HEK293 (cell line): ENCODE measurements at regions not wholly inside any gene's neighbourhood (a gene's known extent, or its start where the extent isn't known, plus 50 kb on each side); places are given as distances from the start of the nearest gene placed in this dataset.

Experiments
- CTCF ChIP-seq: fragments of 450-650 bp; formaldehyde crosslinking; IDR thresholded peaks from 2 replicates; pipeline ENCODE4 v1.5.1; 2016; ENCODE audit warnings: missing biosample characterization, missing genetic modification characterization
- PRDM4 ChIP-seq: fragments of 450-650 bp; formaldehyde crosslinking; IDR thresholded peaks from 2 replicates; pipeline ENCODE4 v1.5.1; 2017; ENCODE audit warnings: missing biosample characterization, missing genetic modification characterization
- SETDB1 ChIP-seq: IDR thresholded peaks from one replicate; pipeline ENCODE4 v1.6.1; 2017; ENCODE audit warnings: mild to moderate bottlenecking, low read length, moderate library complexity, mixed read lengths; ENCODE audit not compliant: insufficient read length
- SP3 ChIP-seq: fragments of 450-650 bp; formaldehyde crosslinking; IDR thresholded peaks from 2 replicates; pipeline ENCODE4 v1.5.1; 2016; ENCODE audit warnings: missing biosample characterization, missing genetic modification characterization
- ZBTB7A ChIP-seq: fragments of 450-650 bp; formaldehyde crosslinking; IDR thresholded peaks from 2 replicates; pipeline ENCODE4 v1.5.1; 2016; ENCODE audit warnings: low read depth, missing biosample characterization, missing genetic modification characterization
- ZFP69B ChIP-seq: fragments of 450-650 bp; formaldehyde crosslinking; IDR thresholded peaks from 2 replicates; pipeline ENCODE4 v1.5.1; 2016; ENCODE audit warnings: missing biosample characterization, missing genetic modification characterization
- ZNF140 ChIP-seq: fragments of 450-650 bp; formaldehyde crosslinking; IDR thresholded peaks from 2 replicates; pipeline ENCODE4 v1.5.1; 2016; ENCODE audit warnings: missing biosample characterization, missing genetic modification characterization
- ZNF24 ChIP-seq: fragments of 450-650 bp; formaldehyde crosslinking; IDR thresholded peaks from 2 replicates; pipeline ENCODE4 v1.5.1; 2016; ENCODE audit warnings: missing biosample characterization, missing genetic modification characterization
- ZNF274 ChIP-seq, 2 experiments: fragments of 200-500 bp in 1 of 2; fragments of 450-650 bp in 1 of 2; sonication (Bioruptor generic) in 1 of 2; formaldehyde crosslinking in 1 of 2; IDR thresholded peaks; 2 replicates each; pipeline versions ENCODE4 v1.5.1 to v1.6.1; 2014 to 2016; ENCODE audit warnings: borderline replicate concordance in 1 of 2, inconsistent platforms in 1 of 2, low read length in 1 of 2, missing biosample characterization in 1 of 2, missing genetic modification characterization in 1 of 2
- ZNF398 ChIP-seq: fragments of 450-650 bp; formaldehyde crosslinking; IDR thresholded peaks from 2 replicates; pipeline ENCODE4 v1.5.1; 2017; ENCODE audit warnings: missing biosample characterization, missing genetic modification characterization
- ZNF426 ChIP-seq: fragments of 450-650 bp; formaldehyde crosslinking; IDR thresholded peaks from 2 replicates; pipeline ENCODE4 v1.5.1; 2017; ENCODE audit warnings: missing biosample characterization, missing genetic modification characterization, mild to moderate bottlenecking, inconsistent platforms, moderate library complexity
- ZNF707 ChIP-seq: fragments of 450-650 bp; formaldehyde crosslinking; IDR thresholded peaks from 2 replicates; pipeline ENCODE4 v1.5.1; 2016; ENCODE audit warnings: missing biosample characterization, missing genetic modification characterization
- TF ChIP-seq, protein P1 (sequence below): fragments of 450-650 bp; formaldehyde crosslinking; IDR thresholded peaks from 2 replicates; pipeline ENCODE4 v1.5.1; 2016; ENCODE audit warnings: missing biosample characterization, missing genetic modification characterization

- TF ChIP-seq ZNF140 (tag by site-specific recombination) = no peak
- no peak for TF ChIP-seq CTCF (tag by site-specific recombination)
- TF ChIP-seq ZNF426 = no peak
- no peak for TF ChIP-seq SP3 (tag by site-specific recombination)
- no peak for TF ChIP-seq ZNF707 (tag by site-specific recombination)
- TF ChIP-seq PRDM4 = no peak
- no peak for TF ChIP-seq SETDB1
- no peak for TF ChIP-seq ZNF398 (tag by site-specific recombination)
- TF ChIP-seq ZNF24 = no peak
- no peak for TF ChIP-seq ZFP69B (tag by site-specific recombination)
- TF ChIP-seq ZNF274 (IDR thresholded peaks at IDR 0.05; ENCODE audit: low read length) = no peak
- no peak for TF ChIP-seq ZNF274 (tag by site-specific recombination; IDR thresholded peaks at IDR 0.05; ENCODE audit: borderline replicate concordance)
- TF ChIP-seq, protein P1, sequence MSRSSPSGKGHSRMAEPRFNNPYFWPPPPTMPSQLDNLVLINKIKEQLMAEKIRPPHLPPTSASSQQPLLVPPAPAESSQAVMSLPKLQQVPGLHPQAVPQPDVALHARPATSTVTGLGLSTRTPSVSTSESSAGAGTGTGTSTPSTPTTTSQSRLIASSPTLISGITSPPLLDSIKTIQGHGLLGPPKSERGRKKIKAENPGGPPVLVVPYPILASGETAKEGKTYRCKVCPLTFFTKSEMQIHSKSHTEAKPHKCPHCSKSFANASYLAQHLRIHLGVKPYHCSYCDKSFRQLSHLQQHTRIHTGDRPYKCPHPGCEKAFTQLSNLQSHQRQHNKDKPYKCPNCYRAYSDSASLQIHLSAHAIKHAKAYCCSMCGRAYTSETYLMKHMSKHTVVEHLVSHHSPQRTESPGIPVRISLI (tag by site-specific recombination) = no peak
- TF ChIP-seq ZBTB7A = no peak
Observed at GRCh38 chr16:22634954-22635353, 124.3 kb downstream of the NPIPB5 start.
